Mesothelial cell of epicardium (in vitro differentiated cells): ENCODE measurements at regions not wholly inside any gene's neighbourhood (a gene's known extent, or its start where the extent isn't known, plus 50 kb on each side); places are given as distances from the start of the nearest gene placed in this dataset.

Experiments
- DNase-seq, 2 experiments: peaks; one replicate each; pipeline ENCODE4 v3.0.0; 2021; ENCODE audit warnings: low spot score in 2 of 2; ENCODE audit not compliant: unreplicated experiment in 2 of 2
- H3K27ac Mint-ChIP-seq: 2 replicates; pipeline ENCODE4 v1.8.0; 2021; ENCODE audit warnings: mixed read lengths
- H3K27me3 Mint-ChIP-seq: 2 replicates; pipeline ENCODE4 v1.8.0; 2021; ENCODE audit warnings: low read depth, mixed read lengths
- H3K36me3 Mint-ChIP-seq: 2 replicates; pipeline ENCODE4 v1.8.0; 2021; ENCODE audit warnings: mixed read lengths
- H3K4me1 Mint-ChIP-seq: 2 replicates; pipeline ENCODE4 v1.8.0; 2021; ENCODE audit warnings: mixed read lengths
- H3K4me3 Mint-ChIP-seq: 2 replicates; pipeline ENCODE4 v1.8.0; 2021; ENCODE audit warnings: mild to moderate bottlenecking, moderate library complexity, mixed read lengths
- H3K9me3 Mint-ChIP-seq: 2 replicates; pipeline ENCODE4 v1.8.0; 2021; ENCODE audit warnings: mixed read lengths
- CTCF ChIP-seq: fragments of 200-600 bp; sonication (generic); IDR thresholded peaks from one replicate; pipeline ENCODE4 v1.5.0; 2021; ENCODE audit warnings: antibody characterized with exemption; ENCODE audit not compliant: unreplicated experiment

GRCh38 chr4:141307241-141307689, 86.6 kb downstream of the ZNF330 start:
- Mint-ChIP-seq H3K4me3 (no peak overlapping the region), H3K9me3 (no peaks in the 10 kb centered on the region), H3K4me1 (peaks cover 10% of the 10 kb centered on the region), H3K27ac (no peak overlapping the region), H3K36me3 (no peaks in the 10 kb centered on the region), H3K27me3 (peaks cover 3% of the 10 kb centered on the region)
- DNase-seq: peak in 1 of 2 experiments; percentile 48
- TF ChIP-seq CTCF: peak; percentile 68

- H3K27ac Mint-ChIP-seq: no peak overlapping the region
- H3K4me1 Mint-ChIP-seq: peaks cover 10% of the 10 kb centered on the region
- H3K36me3 Mint-ChIP-seq: no peaks in the 10 kb centered on the region
- H3K4me3 Mint-ChIP-seq: no peak overlapping the region
- no peaks in the 10 kb centered on the region for H3K9me3 Mint-ChIP-seq
- no peak for DNase-seq
- TF ChIP-seq CTCF: no peak
- H3K27me3 Mint-ChIP-seq: peaks cover 8% of the 10 kb centered on the region
Measured at GRCh38 chr4:141309874-141310273, 89.2 kb downstream of the ZNF330 start.

GRCh38 chr4:141311246-141312204, 90.8 kb downstream of the ZNF330 start:
- no peaks in the 10 kb centered on the region for H3K36me3 Mint-ChIP-seq
- H3K9me3 Mint-ChIP-seq: no peaks in the 10 kb centered on the region
- TF ChIP-seq CTCF: no peak
- no peak for DNase-seq
- H3K27me3 Mint-ChIP-seq: peaks cover 8% of the 10 kb centered on the region
- H3K4me1 Mint-ChIP-seq: peaks cover 10% of the 10 kb centered on the region
- H3K27ac Mint-ChIP-seq: no peak overlapping the region
- no peak overlapping the region for H3K4me3 Mint-ChIP-seq

GRCh38 chr4:141314627-141315026, 93.9 kb downstream of the ZNF330 start:
- H3K27ac Mint-ChIP-seq: no peak overlapping the region
- H3K4me1 Mint-ChIP-seq: no peaks in the 10 kb centered on the region
- no peaks in the 10 kb centered on the region for H3K9me3 Mint-ChIP-seq
- no peak overlapping the region for H3K4me3 Mint-ChIP-seq
- DNase-seq: no peak
- no peak for TF ChIP-seq CTCF
- H3K36me3 Mint-ChIP-seq: no peaks in the 10 kb centered on the region
- peaks cover 13% of the 10 kb centered on the region for H3K27me3 Mint-ChIP-seq

GRCh38 chr4:141328560-141329173, 108.0 kb downstream of the ZNF330 start:
- no peaks in the 10 kb centered on the region for H3K9me3 Mint-ChIP-seq
- no peak overlapping the region for H3K4me3 Mint-ChIP-seq
- no peak for TF ChIP-seq CTCF
- DNase-seq: no peak
- no peaks in the 10 kb centered on the region for H3K36me3 Mint-ChIP-seq
- H3K27me3 Mint-ChIP-seq: peaks cover 2% of the 10 kb centered on the region
- peaks cover 13% of the 10 kb centered on the region for H3K4me1 Mint-ChIP-seq
- no peak overlapping the region for H3K27ac Mint-ChIP-seq
